ENCODE measurements at regions not wholly inside any gene's neighbourhood (a gene's known extent, or its start where the extent isn't known, plus 50 kb on each side); places are given as distances from the start of the nearest gene placed in this dataset.

DNA sequence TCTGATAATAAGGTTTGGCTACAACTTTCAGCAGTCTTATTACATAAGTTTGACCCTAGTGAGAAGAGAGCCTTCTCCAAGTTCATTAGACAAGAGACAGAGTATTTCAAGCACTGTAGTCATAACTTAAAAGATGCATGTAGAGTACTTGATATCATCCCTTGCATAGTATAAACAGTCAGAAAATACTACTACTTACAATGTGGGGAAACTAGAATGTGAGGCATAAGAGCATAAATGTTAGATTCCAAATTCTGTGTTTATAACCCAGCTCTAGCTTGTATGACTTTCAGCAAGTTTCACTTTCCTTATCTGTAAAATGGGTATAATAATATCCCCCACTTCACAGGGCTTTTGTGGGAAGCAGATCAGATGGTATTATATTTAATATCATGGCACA is 56.8 kb upstream of the TMEM200A start:
- in situ Hi-C loops (cut with MboI): no loop called here

DNA sequence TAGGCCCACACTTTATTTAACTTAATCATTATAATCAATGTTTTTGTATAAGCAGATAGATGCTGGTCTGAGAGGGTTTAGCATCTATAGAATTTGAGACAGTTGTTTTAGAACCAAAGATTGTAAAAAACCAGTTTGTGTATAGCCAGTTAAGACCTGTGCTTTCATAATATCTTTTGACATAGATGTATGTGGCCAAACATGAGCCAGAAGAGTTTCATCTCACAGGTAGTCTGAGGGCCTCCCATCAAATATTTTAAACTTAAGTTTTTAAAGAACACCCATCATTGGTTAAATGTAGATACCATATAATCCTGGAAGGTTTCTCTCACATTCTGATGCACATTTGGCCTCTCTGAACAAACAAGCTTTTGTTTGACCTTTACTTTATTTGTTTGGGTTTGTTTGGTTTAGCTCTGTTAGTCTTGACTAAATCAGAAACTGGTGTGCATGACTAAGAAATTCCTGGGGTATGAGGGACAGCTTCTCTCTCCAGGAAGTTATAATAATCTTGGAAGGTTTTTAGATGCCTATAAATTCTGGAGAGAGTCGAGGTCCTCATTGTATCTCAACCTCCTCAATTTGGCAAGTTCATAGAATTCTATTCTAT is 58.0 kb upstream of the TMEM200A start:
- SMC1A ChIA-PET (ENCODE audit: uncharacterized antibody, unreplicated experiment): interaction anchor here (1.2 to 1.9 kb wide), 5 partner anchors 10 to 390 kb away, joined by 4 to 7 read pairs (median 4); no protein-coding TSS in a partner anchor
- POLR2A ChIA-PET: interaction anchor here (1.4 kb wide), 1 partner anchor 10 kb away, joined by 3 read pairs; no protein-coding TSS in a partner anchor
- peak; percentile 84 for FAIRE-seq

More for the DNA sequence above, 56.8 kb upstream of the TMEM200A start:
- H4K20me1 ChIP-seq (ENCODE audit: control insufficient read depth, insufficient read depth): no peaks in the 10 kb centered on the region
- H3K36me3 ChIP-seq (ENCODE audit: control insufficient read depth in 2 of 2, insufficient read depth in 2 of 2, low read length in 1 of 2): no peaks in the 10 kb centered on the region
- intact Hi-C loops (cut with micrococcal nuclease; ENCODE audit: unreplicated experiment): no loop called here
- H3K9ac ChIP-seq (ENCODE audit: control insufficient read depth, insufficient read depth, low read length): no peak overlapping the region
- ChIA-PET RAD21 (ENCODE audit: unreplicated experiment) (interaction anchor here (1.1 to 1.4 kb wide), 2 partner anchors 9 to 389 kb away, joined by 4 to 5 read pairs; no protein-coding TSS in a partner anchor), CTCF (interaction anchor here (0.7 to 4.2 kb wide), 3 partner anchors 10 to 389 kb away, joined by 3 to 27 read pairs (median 5); no protein-coding TSS in a partner anchor), POLR2A (no interaction called here), SMC1A (ENCODE audit: uncharacterized antibody, unreplicated experiment) (interaction anchor here (0.6 to 1.9 kb wide), 3 partner anchors 9 to 563 kb away, joined by 3 to 5 read pairs (median 4); no protein-coding TSS in a partner anchor)
- no peaks in the 10 kb centered on the region for H3K27me3 ChIP-seq (replicated peaks in 1 of 2; ENCODE audit: control insufficient read depth in 2 of 2, insufficient read depth in 2 of 2, low read length in 1 of 2)
- no peak for FAIRE-seq
- BruUV-seq (replicated peaks): no TSS peak
- no peaks in the 10 kb centered on the region for H3K9me3 ChIP-seq (replicated peaks; ENCODE audit: control insufficient read depth, insufficient read depth, low read length)
- H2AFZ ChIP-seq (ENCODE audit: control insufficient read depth, low read depth, low read length): no peak overlapping the region
- no peaks in the 10 kb centered on the region for H3K79me2 ChIP-seq (ENCODE audit: control insufficient read depth, insufficient read depth, low read length)
- H3K27ac ChIP-seq (ENCODE audit: control insufficient read depth, insufficient read depth): no peak overlapping the region
- no peak for DNase-seq (ENCODE audit: low read depth, low spot score)
- H3K4me2 ChIP-seq (ENCODE audit: control insufficient read depth, insufficient read depth): no peak overlapping the region
- H3K4me3 ChIP-seq: no peak overlapping the region
- ATAC-seq: peak; percentile 34
- TF ChIP-seq CHD4 (IDR thresholded peaks at IDR 0.05) (no peak), ZBED1 (IDR thresholded peaks at IDR 0.05; ENCODE audit: borderline replicate concordance) (no peak)
- no peaks in the 10 kb centered on the region; the same call in 1 of the 2 replicates for H3K4me1 ChIP-seq (ENCODE audit: control insufficient read depth, insufficient read depth, low read length)

More for the DNA sequence above, 58.0 kb upstream of the TMEM200A start:
- no peaks in the 10 kb centered on the region for H3K36me3 ChIP-seq (ENCODE audit: control insufficient read depth in 2 of 2, insufficient read depth in 2 of 2, low read length in 1 of 2)
- H3K9ac ChIP-seq (ENCODE audit: control insufficient read depth, insufficient read depth, low read length): no peak overlapping the region
- no peaks in the 10 kb centered on the region for H3K9me3 ChIP-seq (replicated peaks; ENCODE audit: control insufficient read depth, insufficient read depth, low read length)
- H3K4me1 ChIP-seq (ENCODE audit: control insufficient read depth, insufficient read depth, low read length): no peaks in the 10 kb centered on the region; the same call in 1 of the 2 replicates
- 45% methylated on average over 1 of the region's 1 CpG for WGBS (ENCODE audit: insufficient coverage, insufficient replicate concordance, low lambda C conversion rate, missing lambda C conversion rate)
- in situ Hi-C loops (cut with MboI): no loop called here
- no peak overlapping the region for H3K4me3 ChIP-seq
- no peak for TF ChIP-seq YY1 (IDR thresholded peaks at IDR 0.05; ENCODE audit: low read depth, low read length)
- no peak for TF ChIP-seq IKZF2 (IDR thresholded peaks at IDR 0.05)
- TF ChIP-seq, protein P1, sequence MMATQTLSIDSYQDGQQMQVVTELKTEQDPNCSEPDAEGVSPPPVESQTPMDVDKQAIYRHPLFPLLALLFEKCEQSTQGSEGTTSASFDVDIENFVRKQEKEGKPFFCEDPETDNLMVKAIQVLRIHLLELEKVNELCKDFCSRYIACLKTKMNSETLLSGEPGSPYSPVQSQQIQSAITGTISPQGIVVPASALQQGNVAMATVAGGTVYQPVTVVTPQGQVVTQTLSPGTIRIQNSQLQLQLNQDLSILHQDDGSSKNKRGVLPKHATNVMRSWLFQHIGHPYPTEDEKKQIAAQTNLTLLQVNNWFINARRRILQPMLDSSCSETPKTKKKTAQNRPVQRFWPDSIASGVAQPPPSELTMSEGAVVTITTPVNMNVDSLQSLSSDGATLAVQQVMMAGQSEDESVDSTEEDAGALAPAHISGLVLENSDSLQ (IDR thresholded peaks at IDR 0.05): no peak
- no peak for TF ChIP-seq BMI1 (IDR thresholded peaks at IDR 0.05; ENCODE audit: borderline replicate concordance)
- TF ChIP-seq SPI1 (IDR thresholded peaks at IDR 0.05; ENCODE audit: borderline replicate concordance, insufficient read depth, low read depth, low read length): no peak
- TF ChIP-seq GABPA (IDR thresholded peaks at IDR 0.05; ENCODE audit: low read depth): no peak
- TF ChIP-seq, protein P2, sequence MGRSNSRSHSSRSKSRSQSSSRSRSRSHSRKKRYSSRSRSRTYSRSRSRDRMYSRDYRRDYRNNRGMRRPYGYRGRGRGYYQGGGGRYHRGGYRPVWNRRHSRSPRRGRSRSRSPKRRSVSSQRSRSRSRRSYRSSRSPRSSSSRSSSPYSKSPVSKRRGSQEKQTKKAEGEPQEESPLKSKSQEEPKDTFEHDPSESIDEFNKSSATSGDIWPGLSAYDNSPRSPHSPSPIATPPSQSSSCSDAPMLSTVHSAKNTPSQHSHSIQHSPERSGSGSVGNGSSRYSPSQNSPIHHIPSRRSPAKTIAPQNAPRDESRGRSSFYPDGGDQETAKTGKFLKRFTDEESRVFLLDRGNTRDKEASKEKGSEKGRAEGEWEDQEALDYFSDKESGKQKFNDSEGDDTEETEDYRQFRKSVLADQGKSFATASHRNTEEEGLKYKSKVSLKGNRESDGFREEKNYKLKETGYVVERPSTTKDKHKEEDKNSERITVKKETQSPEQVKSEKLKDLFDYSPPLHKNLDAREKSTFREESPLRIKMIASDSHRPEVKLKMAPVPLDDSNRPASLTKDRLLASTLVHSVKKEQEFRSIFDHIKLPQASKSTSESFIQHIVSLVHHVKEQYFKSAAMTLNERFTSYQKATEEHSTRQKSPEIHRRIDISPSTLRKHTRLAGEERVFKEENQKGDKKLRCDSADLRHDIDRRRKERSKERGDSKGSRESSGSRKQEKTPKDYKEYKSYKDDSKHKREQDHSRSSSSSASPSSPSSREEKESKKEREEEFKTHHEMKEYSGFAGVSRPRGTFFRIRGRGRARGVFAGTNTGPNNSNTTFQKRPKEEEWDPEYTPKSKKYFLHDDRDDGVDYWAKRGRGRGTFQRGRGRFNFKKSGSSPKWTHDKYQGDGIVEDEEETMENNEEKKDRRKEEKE (IDR thresholded peaks at IDR 0.05): no peak
- TF ChIP-seq ZNF384 (IDR thresholded peaks at IDR 0.05; ENCODE audit: borderline replicate concordance, low read depth, low read length): no peak
- H4K20me1 ChIP-seq (ENCODE audit: control insufficient read depth, insufficient read depth): no peaks in the 10 kb centered on the region
- H3K79me2 ChIP-seq (ENCODE audit: control insufficient read depth, insufficient read depth, low read length): no peaks in the 10 kb centered on the region
- H3K27ac ChIP-seq (ENCODE audit: control insufficient read depth, insufficient read depth): no peak overlapping the region
- ChIA-PET CTCF (interaction anchor here (0.9 to 4.2 kb wide), 6 partner anchors 9 to 575 kb away, joined by 3 to 27 read pairs (median 4); no protein-coding TSS in a partner anchor), RAD21 (ENCODE audit: unreplicated experiment) (interaction anchor here (0.7 to 1.0 kb wide), 2 partner anchors 126 to 267 kb away, joined by 3 read pairs; no protein-coding TSS in a partner anchor)
- ATAC-seq: no peak
- no peak overlapping the region for H3K4me2 ChIP-seq (ENCODE audit: control insufficient read depth, insufficient read depth)
- BruUV-seq (replicated peaks): no TSS peak
- intact Hi-C loops (cut with micrococcal nuclease; ENCODE audit: unreplicated experiment): no loop called here
- no peak overlapping the region for H2AFZ ChIP-seq (ENCODE audit: control insufficient read depth, low read depth, low read length)
- no peaks in the 10 kb centered on the region for H3K27me3 ChIP-seq (replicated peaks in 1 of 2; ENCODE audit: control insufficient read depth in 2 of 2, insufficient read depth in 2 of 2, low read length in 1 of 2)
- DNase-seq (ENCODE audit: low read depth, low spot score): no peak
